SKM-1 treated with dmso at 0.1 percent for 144 hours (cell line): ENCODE measurements at regions not wholly inside any gene's neighbourhood (a gene's known extent, or its start where the extent isn't known, plus 50 kb on each side); places are given as distances from the start of the nearest gene placed in this dataset.

Experiments
- DNase-seq: peaks from one replicate; lab custom pipeline; 2025; ENCODE audit not compliant: unreplicated experiment; lab: John Stamatoyannopoulos, UW

- no peak for DNase-seq
Observed at GRCh38 chr6:82015526-82015925, 232.0 kb downstream of the IBTK start.

- DNase-seq: no peak
Observed at GRCh38 chr6:82015043-82015442, 232.5 kb downstream of the IBTK start.

- DNase-seq: no peak
Observed at GRCh38 chr6:82013561-82014530, 233.7 kb downstream of the IBTK start.

GRCh38 chr6:82006027-82006738 is 241.4 kb downstream of the IBTK start:
- DNase-seq: peak; percentile 12

- DNase-seq: no peak
Observed at GRCh38 chr6:82000551-82000950, 247.0 kb downstream of the IBTK start.

- no peak for DNase-seq
Observed at GRCh38 chr6:81999826-82000225, 247.3 kb upstream of the TENT5A start.

- no peak for DNase-seq
Observed at GRCh38 chr6:81999270-81999669, 246.8 kb upstream of the TENT5A start.

- no peak for DNase-seq
Observed at GRCh38 chr6:81998432-81998831, 246.0 kb upstream of the TENT5A start.

GRCh38 chr6:81997090-81997926 is 244.8 kb upstream of the TENT5A start:
- peak; percentile 28 for DNase-seq

GRCh38 chr6:81996414-81996813 is 243.9 kb upstream of the TENT5A start:
- DNase-seq: no peak

GRCh38 chr6:81995548-81996289 is 243.2 kb upstream of the TENT5A start:
- no peak for DNase-seq

GRCh38 chr6:81988871-81989270 is 236.4 kb upstream of the TENT5A start:
- DNase-seq: no peak

- DNase-seq: no peak
Observed at GRCh38 chr6:81988446-81988845, 236.0 kb upstream of the TENT5A start.

- DNase-seq: no peak
Observed at GRCh38 chr6:81987293-81987692, 234.8 kb upstream of the TENT5A start.

- no peak for DNase-seq
Observed at GRCh38 chr6:81985191-81985590, 232.7 kb upstream of the TENT5A start.

- DNase-seq: no peak
Observed at GRCh38 chr6:81984599-81984998, 232.1 kb upstream of the TENT5A start.

GRCh38 chr6:81981812-81982211 is 229.3 kb upstream of the TENT5A start:
- no peak for DNase-seq

- no peak for DNase-seq
Observed at GRCh38 chr6:81979767-81980166, 227.3 kb upstream of the TENT5A start.

GRCh38 chr6:81979329-81979728 is 226.8 kb upstream of the TENT5A start:
- no peak for DNase-seq

GRCh38 chr6:81978230-81978629 is 225.7 kb upstream of the TENT5A start:
- DNase-seq: no peak

- no peak for DNase-seq
Observed at GRCh38 chr6:81977486-81977885, 225.0 kb upstream of the TENT5A start.
